Activated T-cell treated with anti-CD3 and anti-CD28 coated beads, Interleukin-2, amount 50 U/mL, for 24 hours (primary cell): ENCODE measurements at regions not wholly inside any gene's neighbourhood (a gene's known extent, or its start where the extent isn't known, plus 50 kb on each side); places are given as distances from the start of the nearest gene placed in this dataset.
"Not testable (repeated sequence)": the region's sequence is repeated elsewhere in the genome, so short reads cannot be mapped to it uniquely, and the experiment has no call there.

Experiments used
- DNase-seq: peaks from one replicate; pipeline ENCODE4 v3.0.0-alpha.2; 2020
- H3K27ac Mint-ChIP-seq: 2 replicates; pipeline ENCODE4 v1.8.0; 2020; ENCODE audit warnings: mild to moderate bottlenecking, mixed read lengths
- H3K27me3 Mint-ChIP-seq: 2 replicates; pipeline ENCODE4 v1.8.0; 2020; ENCODE audit warnings: mixed read lengths
- H3K36me3 Mint-ChIP-seq: 2 replicates; pipeline ENCODE4 v1.8.0; 2020; ENCODE audit warnings: low read depth, mixed read lengths
- H3K4me1 Mint-ChIP-seq: 2 replicates; pipeline ENCODE4 v1.8.0; 2020; ENCODE audit warnings: low read depth, mixed read lengths
- H3K4me3 Mint-ChIP-seq: 2 replicates; pipeline ENCODE4 v1.8.0; 2020; ENCODE audit warnings: mild to moderate bottlenecking, moderate library complexity, mixed read lengths
- H3K9me3 Mint-ChIP-seq: 2 replicates; pipeline ENCODE4 v1.8.0; 2020; ENCODE audit warnings: mixed read lengths

DNA sequence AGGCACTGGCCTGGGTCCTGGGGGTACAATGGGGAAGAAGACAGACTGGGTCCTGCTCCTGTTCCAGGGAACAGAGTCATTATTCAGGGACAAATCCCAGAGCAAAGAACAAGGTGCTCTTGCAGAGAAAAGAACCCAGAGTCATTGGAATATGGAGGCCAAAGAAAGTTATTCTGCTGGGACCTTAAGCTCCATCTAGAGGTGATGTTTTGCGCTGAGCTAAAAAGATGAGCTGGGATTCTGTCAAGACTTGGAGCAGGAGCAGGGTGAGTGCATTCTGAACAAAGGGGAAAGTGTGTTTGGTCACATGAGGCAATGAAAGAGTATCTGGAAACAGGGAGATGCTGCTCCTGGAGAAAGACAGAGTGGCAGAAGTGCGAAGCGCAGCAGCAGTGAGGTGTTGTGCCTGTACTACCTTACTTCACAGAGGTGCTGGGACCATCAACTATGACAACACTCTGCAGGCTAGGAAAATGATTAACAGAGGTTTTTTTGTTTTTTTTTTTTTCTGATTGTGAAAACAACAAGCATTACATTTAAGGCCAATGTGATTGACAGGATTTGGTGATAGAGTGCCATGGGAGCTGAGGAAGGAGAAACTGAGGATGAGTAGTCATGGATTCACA is 95.3 kb upstream of the TNFSF11 start:
- Mint-ChIP-seq H3K4me3 (no peak overlapping the region), H3K27ac (peak overlapping the region; percentile 48), H3K36me3 (peaks cover 11% of the 10 kb centered on the region), H3K4me1 (peaks cover 24% of the 10 kb centered on the region), H3K9me3 (peaks cover under 1% of the 10 kb centered on the region), H3K27me3 (no peaks in the 10 kb centered on the region)
- no peak for DNase-seq

DNA sequence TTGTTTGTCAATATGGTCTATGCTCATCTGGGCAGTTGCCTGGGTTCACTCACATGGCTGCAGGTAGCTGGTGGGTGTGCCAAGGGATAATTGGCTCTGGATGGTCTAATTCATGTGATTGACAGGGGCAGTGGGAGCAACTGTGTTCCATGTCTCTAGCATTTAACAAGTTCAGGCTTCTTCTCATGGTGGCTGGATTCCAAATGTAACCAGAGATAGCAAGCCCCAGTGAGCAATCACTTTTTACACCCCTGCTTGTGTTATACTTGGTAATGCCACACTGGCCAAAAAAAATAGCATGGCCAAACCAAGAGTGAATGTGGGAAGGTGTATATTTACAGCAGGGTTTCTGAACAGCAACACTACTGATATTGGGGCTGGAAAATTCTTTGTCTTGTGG is 89.6 kb upstream of the TNFSF11 start:
- no peaks in the 10 kb centered on the region for H3K27me3 Mint-ChIP-seq
- DNase-seq = no peak
- no peak overlapping the region for H3K4me3 Mint-ChIP-seq
- no peak overlapping the region for H3K27ac Mint-ChIP-seq
- peaks cover 6% of the 10 kb centered on the region for H3K4me1 Mint-ChIP-seq
- no peaks in the 10 kb centered on the region for H3K9me3 Mint-ChIP-seq
- H3K36me3 Mint-ChIP-seq = no peaks in the 10 kb centered on the region

DNA sequence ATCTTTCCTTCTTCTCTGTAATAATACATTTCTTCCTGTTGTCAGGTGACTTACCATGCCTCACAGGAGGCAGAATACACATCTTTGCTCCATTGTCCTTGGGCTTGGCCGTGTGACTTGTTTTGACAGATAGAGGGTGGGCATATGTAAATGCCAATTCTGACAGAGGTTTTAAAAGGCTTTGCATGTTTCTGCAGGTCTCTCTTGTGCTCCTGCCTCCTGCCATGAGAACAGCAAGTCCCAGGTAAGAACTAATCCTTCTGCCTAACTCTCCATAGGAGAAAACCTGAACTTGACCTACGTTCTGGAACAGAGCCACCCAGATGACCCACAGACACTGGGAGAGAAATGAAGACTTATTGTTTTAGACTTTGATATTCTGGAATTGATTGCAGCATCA is 88.7 kb upstream of the TNFSF11 start:
- Mint-ChIP-seq H3K27ac (no peak overlapping the region), H3K4me1 (peaks cover 6% of the 10 kb centered on the region), H3K36me3 (no peaks in the 10 kb centered on the region), H3K9me3 (no peaks in the 10 kb centered on the region), H3K27me3 (no peaks in the 10 kb centered on the region), H3K4me3 (no peak overlapping the region)
- DNase-seq = no peak

DNA sequence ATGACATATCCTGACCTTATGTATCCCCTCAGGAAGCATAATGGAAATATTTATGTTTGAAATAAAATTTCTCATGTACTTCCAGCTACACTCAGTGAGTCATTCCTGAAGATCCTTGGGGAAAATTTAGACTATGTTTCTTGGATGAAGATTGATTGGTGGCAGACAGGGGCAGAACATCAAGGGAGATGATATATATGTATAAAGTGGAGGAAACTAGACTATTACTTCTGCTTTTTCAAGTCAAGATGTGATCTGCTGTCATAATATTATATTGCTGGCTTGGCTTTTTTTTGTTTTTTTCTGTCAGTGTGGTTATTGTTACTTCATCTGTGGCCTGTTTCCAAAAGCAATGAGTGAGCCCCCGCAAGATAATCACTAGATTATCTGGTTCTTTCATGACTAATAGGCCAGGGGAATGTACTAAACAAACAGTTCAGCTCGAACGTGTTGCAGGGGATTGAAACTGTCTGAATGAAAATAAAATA is 87.2 kb upstream of the TNFSF11 start:
- Mint-ChIP-seq H3K4me1 (peaks cover 6% of the 10 kb centered on the region), H3K9me3 (no peaks in the 10 kb centered on the region), H3K27me3 (no peaks in the 10 kb centered on the region), H3K36me3 (no peaks in the 10 kb centered on the region), H3K27ac (no peak overlapping the region), H3K4me3 (no peak overlapping the region)
- no peak for DNase-seq

DNA sequence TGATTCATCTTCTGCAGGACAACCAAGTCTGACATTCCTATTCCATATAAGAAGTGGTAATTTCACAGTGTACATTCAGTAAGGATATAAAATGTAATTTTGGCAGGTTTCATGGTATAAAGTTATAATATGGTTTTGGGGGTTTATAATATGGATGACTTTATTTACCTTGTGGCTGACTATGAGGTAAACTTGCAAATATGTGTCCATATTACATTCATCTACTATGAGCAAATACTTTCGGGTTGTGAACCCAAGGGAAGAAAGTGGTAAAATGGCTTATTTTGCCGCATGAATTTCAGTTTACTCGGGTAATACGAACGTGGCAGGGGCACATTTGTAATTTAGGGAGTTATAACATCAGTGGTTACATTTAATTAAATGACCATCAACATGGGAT is 86.7 kb upstream of the TNFSF11 start:
- no peaks in the 10 kb centered on the region for H3K36me3 Mint-ChIP-seq
- H3K27me3 Mint-ChIP-seq = no peaks in the 10 kb centered on the region
- H3K4me3 Mint-ChIP-seq = no peak overlapping the region
- no peak overlapping the region for H3K27ac Mint-ChIP-seq
- no peak for DNase-seq
- H3K9me3 Mint-ChIP-seq = no peaks in the 10 kb centered on the region
- H3K4me1 Mint-ChIP-seq = peaks cover 7% of the 10 kb centered on the region

DNA sequence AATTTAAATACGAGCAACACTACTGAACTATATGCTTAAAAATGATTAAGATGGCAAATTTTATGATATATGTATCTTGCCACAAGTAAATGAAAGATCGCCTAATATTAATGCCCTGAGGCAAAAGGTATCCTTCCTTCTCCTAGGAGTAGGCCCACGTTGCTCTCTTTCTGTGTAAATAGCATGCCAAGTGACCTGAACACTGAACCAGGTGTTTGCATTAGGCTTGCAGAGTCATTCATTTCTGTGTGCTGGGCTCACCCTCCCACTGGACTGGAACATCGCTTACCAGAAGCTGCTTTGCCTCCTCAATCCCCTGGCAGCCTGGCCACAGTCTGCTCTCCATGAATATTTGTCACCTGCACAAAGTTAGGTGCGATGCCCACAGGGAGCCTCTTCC is 83.3 kb upstream of the TNFSF11 start:
- Mint-ChIP-seq H3K36me3 (no peaks in the 10 kb centered on the region), H3K4me1 (peaks cover 35% of the 10 kb centered on the region), H3K27me3 (no peaks in the 10 kb centered on the region), H3K4me3 (no peak overlapping the region), H3K9me3 (no peaks in the 10 kb centered on the region), H3K27ac (no peak overlapping the region)
- no peak for DNase-seq

DNA sequence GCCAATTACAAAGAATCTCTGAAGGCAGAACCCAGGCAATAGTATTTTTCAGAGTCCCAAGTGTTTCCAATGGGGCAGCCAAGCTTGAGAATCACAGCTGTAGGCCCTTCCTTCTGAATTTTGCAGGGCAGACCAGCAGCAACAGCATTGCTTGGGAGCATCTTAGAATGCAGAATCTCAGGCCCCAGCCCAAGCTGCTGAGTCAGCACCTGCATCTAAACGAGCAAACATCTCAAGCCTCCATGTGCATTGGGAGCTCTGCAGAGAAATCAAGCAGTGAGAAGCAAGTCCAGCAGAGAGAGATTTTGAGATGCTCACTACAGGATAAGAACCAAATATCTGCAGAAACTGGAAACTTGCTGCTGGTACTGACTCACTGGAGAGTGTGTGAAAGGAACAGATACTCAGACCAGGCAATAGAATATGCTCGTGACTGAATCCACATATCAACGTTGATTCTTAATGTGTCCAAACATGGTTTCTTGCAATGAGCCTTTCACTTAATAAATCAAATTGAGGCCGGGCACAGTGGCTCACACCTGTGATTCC is 81.5 kb upstream of the TNFSF11 start:
- H3K36me3 Mint-ChIP-seq = no peaks in the 10 kb centered on the region
- no peak overlapping the region for H3K27ac Mint-ChIP-seq
- DNase-seq = no peak
- H3K9me3 Mint-ChIP-seq = peaks cover 6% of the 10 kb centered on the region
- H3K4me3 Mint-ChIP-seq = no peak overlapping the region
- H3K4me1 Mint-ChIP-seq = peaks cover 47% of the 10 kb centered on the region
- H3K27me3 Mint-ChIP-seq = no peaks in the 10 kb centered on the region

DNA sequence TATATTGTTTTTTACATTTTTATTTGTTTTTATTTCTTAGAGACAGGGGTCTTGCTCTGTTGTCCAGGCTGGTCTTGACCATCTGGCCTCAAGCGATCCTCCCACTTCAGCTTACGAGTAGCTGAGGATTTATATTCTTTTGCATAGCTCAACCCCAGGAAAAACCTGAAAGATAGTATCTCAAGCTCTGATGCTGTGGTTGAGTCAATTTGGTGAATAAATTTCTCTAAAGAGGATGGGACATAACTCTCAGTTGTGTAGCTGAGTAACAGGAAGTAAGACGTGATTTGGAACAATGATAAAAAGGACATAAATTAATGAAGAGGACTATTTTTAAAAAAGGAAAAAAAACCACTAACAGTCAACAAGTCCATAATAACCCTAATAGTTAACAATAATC is 79.8 kb upstream of the TNFSF11 start:
- Mint-ChIP-seq H3K27me3 (no peaks in the 10 kb centered on the region), H3K4me3 (peak overlapping the region; percentile 2), H3K36me3 (no peaks in the 10 kb centered on the region), H3K27ac (peak overlapping the region; percentile 93), H3K9me3 (peaks cover 8% of the 10 kb centered on the region), H3K4me1 (peaks cover 63% of the 10 kb centered on the region)
- DNase-seq = no peak

DNA sequence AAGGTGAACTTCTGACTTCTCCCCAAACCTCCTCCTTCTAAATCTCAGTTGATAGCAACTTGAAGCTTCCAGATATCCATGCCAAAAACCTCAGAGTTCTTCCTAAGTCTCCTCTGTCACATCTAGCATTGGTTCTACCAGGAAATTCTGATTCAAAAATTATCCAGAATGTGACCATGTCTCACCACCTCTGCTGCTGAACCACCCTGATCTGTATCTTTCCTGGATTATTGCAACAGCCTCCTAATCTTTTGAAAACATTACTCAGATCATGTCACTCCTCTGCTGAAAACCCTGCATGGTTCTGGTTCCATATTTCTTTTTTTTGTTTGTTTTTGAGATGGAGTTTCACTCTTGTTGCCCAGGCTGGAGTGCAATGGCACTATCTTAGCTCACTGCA is 78.7 kb upstream of the TNFSF11 start:
- Mint-ChIP-seq H3K4me3 (peak overlapping the region; percentile 21), H3K27me3 (no peaks in the 10 kb centered on the region), H3K4me1 (peaks cover 64% of the 10 kb centered on the region), H3K27ac (peak overlapping the region; percentile 93), H3K9me3 (peaks cover 8% of the 10 kb centered on the region), H3K36me3 (no peaks in the 10 kb centered on the region)
- no peak for DNase-seq

DNA sequence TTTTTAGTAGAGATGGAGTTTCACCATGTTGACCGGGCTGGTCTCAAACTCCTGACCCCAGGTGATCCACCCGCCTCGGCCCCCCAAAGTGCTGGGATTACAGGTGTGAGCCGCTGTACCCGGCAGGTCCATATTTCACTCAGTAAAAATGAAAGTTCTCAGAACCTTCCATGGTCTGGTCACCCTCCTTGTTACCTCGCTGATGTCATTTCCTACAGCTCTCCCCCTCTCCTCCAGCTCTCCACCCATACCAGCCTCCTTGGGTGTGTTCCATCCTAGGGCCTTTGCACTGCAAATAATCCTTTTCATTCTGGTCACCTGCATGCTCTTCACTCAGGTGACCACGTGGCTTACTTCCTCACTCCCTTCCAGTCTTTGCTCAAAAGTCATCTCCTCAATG is 78.2 kb upstream of the TNFSF11 start:
- no peak for DNase-seq
- no peak overlapping the region for H3K4me3 Mint-ChIP-seq
- H3K36me3 Mint-ChIP-seq = no peaks in the 10 kb centered on the region
- H3K27me3 Mint-ChIP-seq = no peaks in the 10 kb centered on the region
- peaks cover 64% of the 10 kb centered on the region for H3K4me1 Mint-ChIP-seq
- peaks cover 10% of the 10 kb centered on the region for H3K9me3 Mint-ChIP-seq
- H3K27ac Mint-ChIP-seq = peak overlapping the region; percentile 93

DNA sequence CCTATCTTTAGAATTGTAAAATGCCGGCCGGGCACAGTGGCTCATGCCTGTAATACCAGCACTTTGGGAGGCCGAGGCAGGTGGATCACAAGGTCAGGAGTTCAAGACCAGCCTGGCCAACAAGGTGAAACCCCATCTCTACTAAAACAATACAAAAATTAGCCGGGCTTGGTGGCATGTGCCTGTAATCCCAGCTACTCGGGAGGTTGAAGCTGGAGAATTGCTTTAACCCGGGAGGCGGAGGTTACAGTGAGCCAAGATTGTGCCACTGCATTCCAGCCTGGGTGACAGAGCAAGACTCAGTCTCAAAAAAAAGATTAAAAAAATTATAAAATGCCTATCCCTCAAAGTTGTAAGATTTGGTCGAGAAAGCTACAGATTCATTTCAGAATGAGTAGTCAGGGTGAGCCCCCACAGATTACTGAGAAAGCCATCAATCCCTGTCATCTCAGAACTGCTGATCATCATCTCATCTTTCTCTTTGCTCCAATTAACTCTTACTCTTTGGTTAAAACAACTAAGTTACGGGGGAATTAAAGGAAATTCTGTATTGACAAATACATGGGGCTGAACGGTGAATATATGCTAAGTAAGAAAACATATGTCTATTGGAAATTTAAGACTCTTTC is 76.9 kb upstream of the TNFSF11 start:
- H3K4me3 Mint-ChIP-seq = peak overlapping the region; percentile 5

DNA sequence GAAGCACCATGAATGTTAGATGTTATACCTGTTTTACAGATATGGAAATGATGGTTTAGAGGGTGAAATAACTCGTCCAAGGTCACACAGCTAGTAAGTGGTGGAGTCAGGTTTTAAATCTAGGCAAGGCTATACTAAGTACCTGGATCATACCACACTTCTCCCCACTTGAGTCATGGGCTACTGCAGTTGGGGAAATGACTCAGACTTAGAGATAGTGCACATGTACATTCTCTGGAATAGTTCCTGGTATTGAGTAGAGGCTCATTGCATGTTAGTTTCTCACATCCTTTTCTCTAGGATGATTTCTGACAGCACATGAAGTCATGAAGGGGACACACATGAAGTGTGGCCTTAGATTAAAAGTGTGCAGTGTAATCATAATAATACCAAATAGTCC is 76.2 kb upstream of the TNFSF11 start:
- Mint-ChIP-seq H3K4me3 (peak overlapping the region; percentile 5), H3K27me3 (no peaks in the 10 kb centered on the region), H3K36me3 (no peaks in the 10 kb centered on the region), H3K9me3 (peaks cover 14% of the 10 kb centered on the region), H3K27ac (peak overlapping the region; percentile 93), H3K4me1 (peaks cover 58% of the 10 kb centered on the region)
- DNase-seq = no peak

More for the DNA sequence above, 76.9 kb upstream of the TNFSF11 start:
- H3K27me3 Mint-ChIP-seq, H3K36me3 Mint-ChIP-seq, DNase-seq: not testable (repeated sequence)
- peak overlapping the region; percentile 93 for H3K27ac Mint-ChIP-seq
- peaks cover 64% of the 10 kb centered on the region for H3K4me1 Mint-ChIP-seq
- H3K9me3 Mint-ChIP-seq = peaks cover 14% of the 10 kb centered on the region

DNA sequence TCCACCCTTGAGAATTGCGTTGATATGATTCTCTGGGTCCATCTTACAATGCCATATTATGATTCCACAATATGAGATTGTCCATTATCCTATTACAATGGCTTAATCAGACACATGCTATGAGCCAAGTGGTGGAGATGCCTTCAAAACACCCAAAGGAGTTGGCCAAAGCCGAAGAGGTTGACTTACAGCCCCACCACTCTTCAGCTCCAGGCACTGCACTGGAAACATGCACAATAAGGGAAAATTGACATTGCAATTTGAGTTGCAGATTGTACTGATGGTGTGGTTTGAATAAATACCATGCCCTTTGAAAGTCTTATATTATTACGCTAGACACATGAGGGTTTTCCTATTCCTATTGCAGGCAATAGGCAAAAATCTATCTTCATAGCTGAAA is 75.4 kb upstream of the TNFSF11 start:
- H3K27ac Mint-ChIP-seq = peak overlapping the region; percentile 93
- no peak for DNase-seq
- peaks cover 14% of the 10 kb centered on the region for H3K9me3 Mint-ChIP-seq
- H3K4me3 Mint-ChIP-seq = no peak overlapping the region
- peaks cover 56% of the 10 kb centered on the region for H3K4me1 Mint-ChIP-seq
- no peaks in the 10 kb centered on the region for H3K36me3 Mint-ChIP-seq
- H3K27me3 Mint-ChIP-seq = no peaks in the 10 kb centered on the region
